ENCODE measurements at regions not wholly inside any gene's neighbourhood (a gene's known extent, or its start where the extent isn't known, plus 50 kb on each side); places are given as distances from the start of the nearest gene placed in this dataset.
"Not testable (repeated sequence)": the region's sequence is repeated elsewhere in the genome, so short reads cannot be mapped to it uniquely, and the experiment has no call there.

- TF ChIP-seq E2F1 (CRISPR knock-in tag; IDR thresholded peaks at IDR 0.05); STAG1 (CRISPR knock-in tag; IDR thresholded peaks at IDR 0.05; ENCODE audit: borderline replicate concordance); ZNF239 (CRISPR knock-in tag; IDR thresholded peaks at IDR 0.05); SP2 (IDR thresholded peaks at IDR 0.05; ENCODE audit: extremely low read depth, low read depth, low read length, poor library complexity, severe bottlenecking); ATF7 (IDR thresholded peaks at IDR 0.05): not testable (repeated sequence)
- TF ChIP-seq, protein P1, sequence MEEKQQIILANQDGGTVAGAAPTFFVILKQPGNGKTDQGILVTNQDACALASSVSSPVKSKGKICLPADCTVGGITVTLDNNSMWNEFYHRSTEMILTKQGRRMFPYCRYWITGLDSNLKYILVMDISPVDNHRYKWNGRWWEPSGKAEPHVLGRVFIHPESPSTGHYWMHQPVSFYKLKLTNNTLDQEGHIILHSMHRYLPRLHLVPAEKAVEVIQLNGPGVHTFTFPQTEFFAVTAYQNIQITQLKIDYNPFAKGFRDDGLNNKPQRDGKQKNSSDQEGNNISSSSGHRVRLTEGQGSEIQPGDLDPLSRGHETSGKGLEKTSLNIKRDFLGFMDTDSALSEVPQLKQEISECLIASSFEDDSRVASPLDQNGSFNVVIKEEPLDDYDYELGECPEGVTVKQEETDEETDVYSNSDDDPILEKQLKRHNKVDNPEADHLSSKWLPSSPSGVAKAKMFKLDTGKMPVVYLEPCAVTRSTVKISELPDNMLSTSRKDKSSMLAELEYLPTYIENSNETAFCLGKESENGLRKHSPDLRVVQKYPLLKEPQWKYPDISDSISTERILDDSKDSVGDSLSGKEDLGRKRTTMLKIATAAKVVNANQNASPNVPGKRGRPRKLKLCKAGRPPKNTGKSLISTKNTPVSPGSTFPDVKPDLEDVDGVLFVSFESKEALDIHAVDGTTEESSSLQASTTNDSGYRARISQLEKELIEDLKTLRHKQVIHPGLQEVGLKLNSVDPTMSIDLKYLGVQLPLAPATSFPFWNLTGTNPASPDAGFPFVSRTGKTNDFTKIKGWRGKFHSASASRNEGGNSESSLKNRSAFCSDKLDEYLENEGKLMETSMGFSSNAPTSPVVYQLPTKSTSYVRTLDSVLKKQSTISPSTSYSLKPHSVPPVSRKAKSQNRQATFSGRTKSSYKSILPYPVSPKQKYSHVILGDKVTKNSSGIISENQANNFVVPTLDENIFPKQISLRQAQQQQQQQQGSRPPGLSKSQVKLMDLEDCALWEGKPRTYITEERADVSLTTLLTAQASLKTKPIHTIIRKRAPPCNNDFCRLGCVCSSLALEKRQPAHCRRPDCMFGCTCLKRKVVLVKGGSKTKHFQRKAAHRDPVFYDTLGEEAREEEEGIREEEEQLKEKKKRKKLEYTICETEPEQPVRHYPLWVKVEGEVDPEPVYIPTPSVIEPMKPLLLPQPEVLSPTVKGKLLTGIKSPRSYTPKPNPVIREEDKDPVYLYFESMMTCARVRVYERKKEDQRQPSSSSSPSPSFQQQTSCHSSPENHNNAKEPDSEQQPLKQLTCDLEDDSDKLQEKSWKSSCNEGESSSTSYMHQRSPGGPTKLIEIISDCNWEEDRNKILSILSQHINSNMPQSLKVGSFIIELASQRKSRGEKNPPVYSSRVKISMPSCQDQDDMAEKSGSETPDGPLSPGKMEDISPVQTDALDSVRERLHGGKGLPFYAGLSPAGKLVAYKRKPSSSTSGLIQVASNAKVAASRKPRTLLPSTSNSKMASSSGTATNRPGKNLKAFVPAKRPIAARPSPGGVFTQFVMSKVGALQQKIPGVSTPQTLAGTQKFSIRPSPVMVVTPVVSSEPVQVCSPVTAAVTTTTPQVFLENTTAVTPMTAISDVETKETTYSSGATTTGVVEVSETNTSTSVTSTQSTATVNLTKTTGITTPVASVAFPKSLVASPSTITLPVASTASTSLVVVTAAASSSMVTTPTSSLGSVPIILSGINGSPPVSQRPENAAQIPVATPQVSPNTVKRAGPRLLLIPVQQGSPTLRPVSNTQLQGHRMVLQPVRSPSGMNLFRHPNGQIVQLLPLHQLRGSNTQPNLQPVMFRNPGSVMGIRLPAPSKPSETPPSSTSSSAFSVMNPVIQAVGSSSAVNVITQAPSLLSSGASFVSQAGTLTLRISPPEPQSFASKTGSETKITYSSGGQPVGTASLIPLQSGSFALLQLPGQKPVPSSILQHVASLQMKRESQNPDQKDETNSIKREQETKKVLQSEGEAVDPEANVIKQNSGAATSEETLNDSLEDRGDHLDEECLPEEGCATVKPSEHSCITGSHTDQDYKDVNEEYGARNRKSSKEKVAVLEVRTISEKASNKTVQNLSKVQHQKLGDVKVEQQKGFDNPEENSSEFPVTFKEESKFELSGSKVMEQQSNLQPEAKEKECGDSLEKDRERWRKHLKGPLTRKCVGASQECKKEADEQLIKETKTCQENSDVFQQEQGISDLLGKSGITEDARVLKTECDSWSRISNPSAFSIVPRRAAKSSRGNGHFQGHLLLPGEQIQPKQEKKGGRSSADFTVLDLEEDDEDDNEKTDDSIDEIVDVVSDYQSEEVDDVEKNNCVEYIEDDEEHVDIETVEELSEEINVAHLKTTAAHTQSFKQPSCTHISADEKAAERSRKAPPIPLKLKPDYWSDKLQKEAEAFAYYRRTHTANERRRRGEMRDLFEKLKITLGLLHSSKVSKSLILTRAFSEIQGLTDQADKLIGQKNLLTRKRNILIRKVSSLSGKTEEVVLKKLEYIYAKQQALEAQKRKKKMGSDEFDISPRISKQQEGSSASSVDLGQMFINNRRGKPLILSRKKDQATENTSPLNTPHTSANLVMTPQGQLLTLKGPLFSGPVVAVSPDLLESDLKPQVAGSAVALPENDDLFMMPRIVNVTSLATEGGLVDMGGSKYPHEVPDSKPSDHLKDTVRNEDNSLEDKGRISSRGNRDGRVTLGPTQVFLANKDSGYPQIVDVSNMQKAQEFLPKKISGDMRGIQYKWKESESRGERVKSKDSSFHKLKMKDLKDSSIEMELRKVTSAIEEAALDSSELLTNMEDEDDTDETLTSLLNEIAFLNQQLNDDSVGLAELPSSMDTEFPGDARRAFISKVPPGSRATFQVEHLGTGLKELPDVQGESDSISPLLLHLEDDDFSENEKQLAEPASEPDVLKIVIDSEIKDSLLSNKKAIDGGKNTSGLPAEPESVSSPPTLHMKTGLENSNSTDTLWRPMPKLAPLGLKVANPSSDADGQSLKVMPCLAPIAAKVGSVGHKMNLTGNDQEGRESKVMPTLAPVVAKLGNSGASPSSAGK (IDR thresholded peaks at IDR 0.05): not testable (repeated sequence)
Measured at GRCh38 chr12:18832932-18833331, 95.0 kb downstream of the CAPZA3 start.

Data from K562 (cell line).